GM23338 (cell line): ENCODE measurements at regions not wholly inside any gene's neighbourhood (a gene's known extent, or its start where the extent isn't known, plus 50 kb on each side); places are given as distances from the start of the nearest gene placed in this dataset.

Experiments used
- ATAC-seq: fragments of 200-7000 bp; cut with Tn5 transposase; 3 replicates; pipeline ENCODE4 v1.9.1; 2020
- DNase-seq: peaks from one replicate; pipeline ENCODE4 v3.0.0-alpha.2; 2015; ENCODE audit warnings: low spot score
- H2AFZ ChIP-seq: fragments of 200-600 bp; sonication (generic); 2 replicates; pipeline ENCODE4 v1.8.0; 2016; ENCODE audit warnings: antibody characterized with exemption, mild to moderate bottlenecking, moderate library complexity
- H3F3A ChIP-seq: fragments of 200-600 bp; sonication (generic); replicated peaks from 2 replicates; pipeline ENCODE4 v1.8.0; 2017; ENCODE audit warnings: antibody characterized with exemption, mixed run types, low read depth
- H3K27ac ChIP-seq: fragments of 200-600 bp; sonication (generic); 2 replicates; pipeline ENCODE4 v1.6.1; 2016; ENCODE audit warnings: low read depth
- H3K27me3 ChIP-seq: fragments of 200-600 bp; sonication (generic); 2 replicates; pipeline ENCODE4 v1.8.0; 2016; ENCODE audit warnings: mild to moderate bottlenecking, mixed run types, moderate library complexity; ENCODE audit not compliant: insufficient read depth
- H3K36me3 ChIP-seq: fragments of 200-600 bp; sonication (generic); 2 replicates; pipeline ENCODE4 v1.8.0; 2016; ENCODE audit warnings: mild to moderate bottlenecking; ENCODE audit not compliant: insufficient read depth
- H3K4me1 ChIP-seq: fragments of 200-600 bp; sonication (generic); 2 replicates; pipeline ENCODE4 v1.8.0; 2016; ENCODE audit warnings: mild to moderate bottlenecking, moderate library complexity; ENCODE audit not compliant: insufficient read depth
- H3K4me2 ChIP-seq: fragments of 200-600 bp; sonication (generic); 2 replicates; pipeline ENCODE4 v1.7.1; 2017; ENCODE audit warnings: mixed run types
- H3K4me3 ChIP-seq: fragments of 200-600 bp; sonication (generic); 2 replicates; pipeline ENCODE4 v1.6.1; 2016; ENCODE audit warnings: mixed run types
- H3K79me2 ChIP-seq: fragments of 200-600 bp; sonication (generic); replicated peaks from 2 replicates; pipeline ENCODE4 v1.8.0; 2017; ENCODE audit warnings: mild to moderate bottlenecking; ENCODE audit not compliant: insufficient read depth
- H3K9me2 ChIP-seq: fragments of 200-600 bp; sonication (generic); 2 replicates; pipeline ENCODE4 v1.8.0; 2017; ENCODE audit not compliant: insufficient read depth
- H4K20me1 ChIP-seq: fragments of 200-600 bp; sonication (generic); replicated peaks from 2 replicates; pipeline ENCODE4 v1.8.0; 2017; ENCODE audit warnings: mild to moderate bottlenecking; ENCODE audit not compliant: insufficient read depth
- H3K27ac Mint-ChIP-seq: 2 replicates; pipeline ENCODE4 v1.8.0; 2020; ENCODE audit warnings: inconsistent platforms, mild to moderate bottlenecking, moderate library complexity, mixed read lengths
- H3K27me3 Mint-ChIP-seq: 3 replicates; pipeline ENCODE4 v1.8.0; 2022; ENCODE audit warnings: low read depth, mild to moderate bottlenecking, moderate library complexity, mixed read lengths, inconsistent platforms; ENCODE audit not compliant: insufficient read depth, poor library complexity
- H3K36me3 Mint-ChIP-seq: 3 replicates; pipeline ENCODE4 v1.8.0; 2021; ENCODE audit warnings: low read depth, mild to moderate bottlenecking, inconsistent platforms, moderate library complexity, mixed read lengths
- H3K4me1 Mint-ChIP-seq: 3 replicates; pipeline ENCODE4 v1.8.0; 2020; ENCODE audit warnings: mild to moderate bottlenecking, inconsistent platforms, mixed read lengths
- H3K4me3 Mint-ChIP-seq: 3 replicates; pipeline ENCODE4 v1.8.0; 2021; ENCODE audit warnings: moderate library complexity, mild to moderate bottlenecking, inconsistent platforms, mixed read lengths
- H3K9me3 Mint-ChIP-seq: 3 replicates; pipeline ENCODE4 v1.8.0; 2020; ENCODE audit warnings: moderate library complexity, mild to moderate bottlenecking, inconsistent platforms, mixed read lengths
- CREB1 ChIP-seq: fragments of 250-450 bp; sonication (Bioruptor Pico); IDR thresholded peaks from 2 replicates; pipeline ENCODE4 v1.5.0; 2020; ENCODE audit warnings: low read depth, mild to moderate bottlenecking, moderate library complexity
- CTCF ChIP-seq, 2 experiments: fragments of 200-600 bp in 1 of 2; sonication (generic) in 1 of 2; conservative IDR thresholded peaks; 2 replicates each; pipeline versions ENCODE4 v1.5.1 to v1.6.1; 2016 to 2017; ENCODE audit warnings: antibody characterized with exemption in 2 of 2, low read depth in 2 of 2, mild to moderate bottlenecking in 2 of 2, moderate library complexity in 1 of 2
- ETS1 ChIP-seq: IDR thresholded peaks from 2 replicates; pipeline ENCODE4 v1.6.1; 2016; ENCODE audit warnings: antibody characterized with exemption
- EZH2 ChIP-seq: fragments of 200-600 bp; sonication (generic); IDR thresholded peaks from one replicate; pipeline ENCODE4 v1.8.0; 2017; ENCODE audit warnings: antibody characterized with exemption, mild to moderate bottlenecking, low read depth; ENCODE audit not compliant: unreplicated experiment
- EZH2phosphoT487 ChIP-seq: fragments of 200-600 bp; sonication (generic); IDR thresholded peaks from one replicate; pipeline ENCODE4 v1.8.1; 2018; ENCODE audit warnings: antibody characterized with exemption; ENCODE audit not compliant: unreplicated experiment
- JUNB ChIP-seq: IDR thresholded peaks from one replicate; pipeline ENCODE4 v1.6.1; 2016; ENCODE audit warnings: antibody characterized with exemption; ENCODE audit not compliant: unreplicated experiment
- NANOG ChIP-seq: IDR thresholded peaks from 2 replicates; pipeline ENCODE4 v1.6.1; 2016; ENCODE audit warnings: antibody characterized with exemption, borderline replicate concordance
- POLR2AphosphoS5 ChIP-seq: IDR thresholded peaks from 2 replicates; pipeline ENCODE4 v1.6.1; 2016; ENCODE audit warnings: antibody characterized with exemption, low read depth
- REST ChIP-seq: IDR thresholded peaks from one replicate; pipeline ENCODE4 v1.6.1; 2018; ENCODE audit warnings: antibody characterized with exemption; ENCODE audit not compliant: unreplicated experiment
- STAT1 ChIP-seq: IDR thresholded peaks from one replicate; pipeline ENCODE4 v1.6.1; 2016; ENCODE audit warnings: antibody characterized with exemption; ENCODE audit not compliant: unreplicated experiment
- ZNF114 ChIP-seq: fragments of 250-450 bp; sonication (Bioruptor Pico); IDR thresholded peaks from 2 replicates; pipeline ENCODE4 v1.5.0; 2020; ENCODE audit warnings: mild to moderate bottlenecking, moderate library complexity
- ZNF331 ChIP-seq: fragments of 250-450 bp; sonication (Bioruptor Pico); IDR thresholded peaks from 2 replicates; pipeline ENCODE4 v1.5.0; 2020; ENCODE audit warnings: low read depth, mild to moderate bottlenecking, moderate library complexity
- ZNF462 ChIP-seq: fragments of 250-450 bp; sonication (Bioruptor Pico); IDR thresholded peaks from 2 replicates; pipeline ENCODE4 v1.5.0; 2020; ENCODE audit warnings: mild to moderate bottlenecking, moderate library complexity

GRCh38 chr1:106620521-106620954 lies 435.9 kb upstream of the PRMT6 start:
- H3K36me3 Mint-ChIP-seq = no peaks in the 10 kb centered on the region; the same call in 2 of the 3 replicates
- no peak overlapping the region for H3K27ac Mint-ChIP-seq
- Histone ChIP-seq H3F3A (no peaks in the 10 kb centered on the region), H3K27me3 (no peaks in the 10 kb centered on the region), H3K27ac (no peak overlapping the region), H3K79me2 (no peaks in the 10 kb centered on the region), H3K36me3 (no peaks in the 10 kb centered on the region), H3K9me2 (0 out of 2 replicates have a peak, but pooled peaks cover 3% of the 10 kb centered on the region), H3K4me2 (no peak overlapping the region), H3K4me1 (no peaks in the 10 kb centered on the region), H3K4me3 (no peak overlapping the region), H4K20me1 (no peaks in the 10 kb centered on the region), H2AFZ (no peak overlapping the region)
- no peaks in the 10 kb centered on the region for H3K27me3 Mint-ChIP-seq
- H3K9me3 Mint-ChIP-seq = peaks cover 2% of the 10 kb centered on the region; the same call in 2 of the 3 replicates
- no peak for ATAC-seq
- no peaks in the 10 kb centered on the region for H3K4me1 Mint-ChIP-seq
- H3K4me3 Mint-ChIP-seq = no peak overlapping the region
- no peak for DNase-seq
- no peak for TF ChIP-seq STAT1
- TF ChIP-seq ZNF114 (CRISPR knock-in tag) = no peak
- no peak for TF ChIP-seq POLR2AphosphoS5
- no peak for TF ChIP-seq ZNF331
- TF ChIP-seq CREB1 (CRISPR knock-in tag) = no peak
- TF ChIP-seq REST = no peak
- TF ChIP-seq ZNF462 = no peak
- no peak for TF ChIP-seq EZH2phosphoT487
- no peak for TF ChIP-seq EZH2
- TF ChIP-seq NANOG = no peak
- TF ChIP-seq JUNB = no peak
- no peak for TF ChIP-seq ETS1
- no peak for TF ChIP-seq CTCF (conservative IDR thresholded peaks at IDR 0.05; ENCODE audit: low read depth in 2 of 2)
